IMR-90 (cell line): ENCODE measurements at regions not wholly inside any gene's neighbourhood (a gene's known extent, or its start where the extent isn't known, plus 50 kb on each side); places are given as distances from the start of the nearest gene placed in this dataset.

Experiments used
- BHLHE40 ChIP-seq: fragments of 150-350 bp; IDR thresholded peaks from 2 replicates; pipeline ENCODE4 v1.6.1; 2016; ENCODE audit warnings: mild to moderate bottlenecking, low read depth, low read length
- CTCF ChIP-seq: conservative IDR thresholded peaks from 2 replicates; pipeline ENCODE4 v1.5.1; 2012; ENCODE audit warnings: mild to moderate bottlenecking, low read depth, low read length, improper control_type of control experiment
- MAFK ChIP-seq: IDR thresholded peaks from 2 replicates; pipeline ENCODE4 v1.6.1; 2012; ENCODE audit warnings: low read depth, low read length, improper control_type of control experiment
- MAZ ChIP-seq: IDR thresholded peaks from 2 replicates; pipeline ENCODE4 v1.6.1; 2012; ENCODE audit warnings: low read depth, mild to moderate bottlenecking, low read length, improper control_type of control experiment, moderate library complexity, borderline replicate concordance
- MXI1 ChIP-seq: IDR thresholded peaks from 2 replicates; pipeline ENCODE4 v1.6.1; 2012; ENCODE audit warnings: low read depth, mild to moderate bottlenecking, low read length, moderate library complexity, borderline replicate concordance
- POLR2A ChIP-seq: IDR thresholded peaks from 2 replicates; pipeline ENCODE4 v1.6.1; 2012; ENCODE audit warnings: mild to moderate bottlenecking, low read depth, low read length
- RAD21 ChIP-seq: IDR thresholded peaks from 2 replicates; pipeline ENCODE4 v1.6.1; 2012; ENCODE audit warnings: low read length, improper control_type of control experiment
- RFX5 ChIP-seq: IDR thresholded peaks from 2 replicates; pipeline ENCODE4 v1.8.0; 2012; ENCODE audit warnings: low read depth, mild to moderate bottlenecking, low read length, moderate library complexity
- SMC3 ChIP-seq: fragments of 150-350 bp; IDR thresholded peaks from 2 replicates; pipeline ENCODE4 v1.6.1; 2016; ENCODE audit warnings: low read depth, mild to moderate bottlenecking, antibody characterized with exemption, low read length, moderate library complexity

- TF ChIP-seq CTCF, result no peak
- no peak for TF ChIP-seq SMC3
- TF ChIP-seq POLR2A, result no peak
- TF ChIP-seq MAFK, result no peak
- no peak for TF ChIP-seq RAD21
- TF ChIP-seq MAZ, result no peak
- TF ChIP-seq BHLHE40, result no peak
- no peak for TF ChIP-seq RFX5
- no peak for TF ChIP-seq MXI1
These were observed 335.3 kb upstream of the CDH18 start for GRCh38 chr5:20323323-20323722.
